ENCODE measurements at regions not wholly inside any gene's neighbourhood (a gene's known extent, or its start where the extent isn't known, plus 50 kb on each side); places are given as distances from the start of the nearest gene placed in this dataset.

GRCh38 chr3:193894121-193894863 lies 241.7 kb upstream of the HES1 start:
- H2BK20ac ChIP-seq (ENCODE audit: low read length): peak overlapping the region; percentile 17; the same call in 1 of the 2 replicates
- H3K27me3 ChIP-seq (replicated peaks in 1 of 4; ENCODE audit: control insufficient read depth in 3 of 4, extremely low read depth in 1 of 4, insufficient read depth in 3 of 4, low read length in 3 of 4): no peaks in the 10 kb centered on the region
- H4K5ac ChIP-seq (ENCODE audit: insufficient read length, low read depth, low read length): peak overlapping the region; percentile 25
- H3K23me2 ChIP-seq (ENCODE audit: low read depth, low read length): no peaks in the 10 kb centered on the region
- CTCF ChIA-PET (ENCODE audit: partially characterized antibody): no interaction called here
- no peak overlapping the region; the same call in 1 of the 2 replicates for H2BK15ac ChIP-seq (ENCODE audit: low read length)
- DNase-seq (ENCODE audit: low read depth in 1 of 2, low spot score in 2 of 2) (no peak), FAIRE-seq (no peak)
- no peaks in the 10 kb centered on the region for H3K79me1 ChIP-seq (ENCODE audit: low read depth, low read length)
- no peak overlapping the region for H3K23ac ChIP-seq (ENCODE audit: insufficient read length)
- WGBS, 2 experiments (ENCODE audit: extremely low coverage in 1 of 2, insufficient coverage in 1 of 2, insufficient read length in 1 of 2, insufficient replicate concordance in 2 of 2, low coverage in 1 of 2, low lambda C conversion rate in 2 of 2, missing lambda C conversion rate in 1 of 2): 93% methylated on average over 10 of the region's 10 CpGs; no CpG with 5 or more reads in 1 of the 2 experiments
- H3K36me3 ChIP-seq (ENCODE audit: control insufficient read depth in 2 of 4, insufficient read depth in 4 of 4, low read length in 3 of 4): no peaks in the 10 kb centered on the region
- H2AFZ ChIP-seq (ENCODE audit: low read length): no peak overlapping the region
- no peak overlapping the region; the same call in 1 of the 2 replicates for H3K18ac ChIP-seq (ENCODE audit: extremely low read depth, low read length)
- H2BK5ac ChIP-seq (ENCODE audit: low read depth, low read length): peak overlapping the region; percentile 28; the same call in 1 of the 2 replicates
- H2BK12ac ChIP-seq (ENCODE audit: low read depth, low read length): no peak overlapping the region
- no peak overlapping the region for H3K4me2 ChIP-seq (ENCODE audit: insufficient read depth in 1 of 2, low read depth in 2 of 2, low read length in 2 of 2)
- peaks cover 0 to 6% (median 4%) of the 10 kb centered on the region in 4 experiments; a peak in 4 of 7 replicates for H3K4me1 ChIP-seq (replicated peaks in 1 of 4; ENCODE audit: control insufficient read depth in 3 of 4, insufficient read depth in 4 of 4, low read length in 3 of 4)
- no peak overlapping the region for H3K4me3 ChIP-seq (ENCODE audit: extremely low read depth in 1 of 4, insufficient read depth in 2 of 4, low read depth in 3 of 4, low read length in 4 of 4)
- H4K91ac ChIP-seq (replicated peaks; ENCODE audit: insufficient read length, low read length): peak overlapping the region; percentile 57
- H3K4ac ChIP-seq (replicated peaks; ENCODE audit: insufficient read length, low read depth, low read length): no peak overlapping the region
- no peaks in the 10 kb centered on the region for H3K9me3 ChIP-seq (ENCODE audit: insufficient read depth in 2 of 2, low read depth in 1 of 2, low read length in 1 of 2)
- H4K20me1 ChIP-seq (replicated peaks in 1 of 2; ENCODE audit: control insufficient read depth in 1 of 2, insufficient read depth in 2 of 2, low read length in 2 of 2): no peaks in the 10 kb centered on the region
- no peak overlapping the region for H3K14ac ChIP-seq (ENCODE audit: insufficient read length)
- no peak overlapping the region; the same call in 1 of the 2 replicates for H2AK5ac ChIP-seq (ENCODE audit: low read depth, low read length)
- no peak overlapping the region for H3K56ac ChIP-seq (replicated peaks; ENCODE audit: insufficient read length, low read depth, low read length)
- POLR2A ChIA-PET (ENCODE audit: partially characterized antibody): no interaction called here
- H4K8ac ChIP-seq (ENCODE audit: extremely low read depth, insufficient read depth, low read length): no peak overlapping the region
- H3K27ac ChIP-seq (ENCODE audit: low read depth, low read length): no peak overlapping the region
- H3K9ac ChIP-seq (replicated peaks in 1 of 4; ENCODE audit: extremely low read depth in 1 of 4, low read depth in 3 of 4, low read length in 3 of 4): no peak overlapping the region
- no peak for TF ChIP-seq SUZ12 (IDR thresholded peaks at IDR 0.05; ENCODE audit: low read length)
- no peak overlapping the region for H2BK120ac ChIP-seq (replicated peaks; ENCODE audit: low read depth, low read length)
- no peaks in the 10 kb centered on the region for H3K79me2 ChIP-seq (ENCODE audit: control insufficient read depth in 1 of 2, insufficient read depth in 2 of 2, low read length in 2 of 2)

Measured in H1 (cell line).